Sigmoid colon (tissue), 4 donors: ENCODE measurements at regions not wholly inside any gene's neighbourhood (a gene's known extent, or its start where the extent isn't known, plus 50 kb on each side); places are given as distances from the start of the nearest gene placed in this dataset.

ENCODE experiments used
- CTCF ChIP-seq, 4 experiments: fragments of 450-650 bp in 3 of 4; fragments of 200-600 bp in 1 of 4; IDR thresholded peaks; one replicate each; pipeline ENCODE4 v1.5.1; 2016 to 2019; ENCODE audit warnings: antibody characterized with exemption in 4 of 4, mild to moderate bottlenecking in 3 of 4, moderate library complexity in 2 of 4
- EP300 ChIP-seq, 4 donors: sonication (generic); formaldehyde crosslinking; IDR thresholded peaks; one replicate each; pipeline ENCODE4 v1.6.1; 2017; ENCODE audit warnings: antibody characterized with exemption in 4 of 4
- POLR2A ChIP-seq, 2 donors: fragments of 450-650 bp; IDR thresholded peaks; one replicate each; pipeline ENCODE4 v1.6.1; 2016; ENCODE audit warnings: antibody characterized with exemption in 2 of 2, mild to moderate bottlenecking in 2 of 2, moderate library complexity in 2 of 2
- POLR2AphosphoS5 ChIP-seq, 4 donors: sonication (generic); formaldehyde crosslinking; IDR thresholded peaks; one replicate each; pipeline ENCODE4 v1.6.1; 2017; ENCODE audit warnings: antibody characterized with exemption in 4 of 4

DNA sequence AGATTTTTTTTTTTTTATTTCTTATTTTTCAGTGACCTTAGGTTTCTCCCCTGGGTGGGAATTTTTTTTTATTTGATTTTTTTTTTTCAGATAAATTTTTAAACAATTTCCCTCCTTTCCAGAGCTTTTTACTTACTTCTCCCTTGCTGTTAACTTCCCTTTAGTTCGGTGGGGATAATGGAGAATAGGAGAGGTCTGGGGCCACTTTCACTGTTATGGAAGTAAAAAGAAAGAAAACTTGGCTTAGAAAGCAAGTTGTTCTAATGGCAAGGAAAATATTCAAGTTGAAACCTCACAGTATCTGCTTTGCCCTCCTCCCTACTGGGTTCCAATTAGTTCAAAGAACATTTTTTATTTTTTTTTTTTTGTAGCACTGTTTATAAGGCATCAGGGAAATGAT, 537.1 kb upstream of the NXPH2 start:
- no peak for TF ChIP-seq CTCF (IDR thresholded peaks at IDR 0.05)
- TF ChIP-seq POLR2A (IDR thresholded peaks at IDR 0.05): no peak
- TF ChIP-seq EP300 (IDR thresholded peaks at IDR 0.05): no peak
- no peak for TF ChIP-seq POLR2AphosphoS5 (IDR thresholded peaks at IDR 0.05)
